PC-3 (cell line): ENCODE measurements at regions not wholly inside any gene's neighbourhood (a gene's known extent, or its start where the extent isn't known, plus 50 kb on each side); places are given as distances from the start of the nearest gene placed in this dataset.

Source experiments
- ATAC-seq: fragments of 200-7000 bp; cut with Tn5 transposase; 2 replicates; pipeline ENCODE4 v1.9.1; 2020; ENCODE audit warnings: mild to moderate bottlenecking, moderate library complexity
- BruUV-seq: library from RNA; stranded (reverse); fragments of 400-500 nt; replicated peaks from 2 replicates; lab custom pipeline; 2021; lab: Mats Ljungman, UMichigan
- CTCF ChIA-PET: fragments of 300-600 bp; sonication (Branson Sonifier 250); formaldehyde crosslinking; loops from one replicate; lab custom pipeline; 2022; ENCODE audit warnings: antibody characterized with exemption; lab: Charles Lee
- POLR2A ChIA-PET: fragments of 300-600 bp; sonication (Branson Sonifier 250); formaldehyde crosslinking; loops from one replicate; lab custom pipeline; 2022; ENCODE audit warnings: antibody characterized with exemption; ENCODE audit not compliant: unreplicated experiment; lab: Charles Lee
- DNase-seq: peaks from one replicate; pipeline ENCODE4 v3.0.0-alpha.2; 2015
- H2AFZ ChIP-seq: fragments of 300-600 bp; sonication (generic); 2 replicates; pipeline ENCODE4 v1.6.0; 2016; ENCODE audit warnings: antibody characterized with exemption, low read length
- H3F3A ChIP-seq: fragments of 300-600 bp; sonication (generic); one replicate; pipeline ENCODE4 v1.6.0; 2017; ENCODE audit warnings: antibody characterized with exemption, low read length, control low read depth, mild to moderate bottlenecking; ENCODE audit not compliant: unreplicated experiment
- H3K27ac ChIP-seq: fragments of 300-600 bp; sonication (generic); 2 replicates; pipeline ENCODE4 v1.5.1; 2016; ENCODE audit warnings: mild to moderate bottlenecking, low read length
- H3K27me3 ChIP-seq: fragments of 300-600 bp; sonication (generic); 2 replicates; pipeline ENCODE4 v1.6.1; 2016; ENCODE audit warnings: low read length, mixed read lengths
- H3K36me3 ChIP-seq: fragments of 300-600 bp; sonication (generic); 2 replicates; pipeline ENCODE4 v1.6.1; 2016; ENCODE audit warnings: low read depth, mixed run types, low read length, mixed read lengths
- H3K4me1 ChIP-seq: fragments of 300-600 bp; sonication (generic); 2 replicates; pipeline ENCODE4 v1.5.1; 2016; ENCODE audit warnings: low read length; ENCODE audit not compliant: insufficient read depth
- H3K4me2 ChIP-seq: fragments of 300-600 bp; sonication (generic); 2 replicates; pipeline ENCODE4 v1.6.0; 2016; ENCODE audit warnings: low read length
- H3K4me3 ChIP-seq: fragments of 300-600 bp; sonication (generic); 2 replicates; pipeline ENCODE4 v1.5.1; 2016; ENCODE audit warnings: mild to moderate bottlenecking, low read length, mixed read lengths
- H3K79me2 ChIP-seq: fragments of 300-600 bp; sonication (generic); 2 replicates; pipeline ENCODE4 v1.6.1; 2017; ENCODE audit warnings: low read length, mixed read lengths
- H3K9ac ChIP-seq: fragments of 300-600 bp; sonication (generic); 2 replicates; pipeline ENCODE4 v1.6.0; 2016; ENCODE audit warnings: mild to moderate bottlenecking, low read length
- H3K9me2 ChIP-seq: fragments of 300-600 bp; sonication (generic); replicated peaks from 2 replicates; pipeline ENCODE4 v1.6.1; 2016; ENCODE audit warnings: mixed run types, low read length, mixed read lengths
- H3K9me3 ChIP-seq: fragments of 300-600 bp; sonication (generic); 2 replicates; pipeline ENCODE4 v1.6.1; 2016; ENCODE audit warnings: low read length, mixed read lengths
- H4K20me1 ChIP-seq: fragments of 300-600 bp; sonication (generic); 2 replicates; pipeline ENCODE4 v1.6.1; 2016; ENCODE audit warnings: low read length, mixed read lengths
- EZH2 ChIP-seq: fragments of 300-600 bp; sonication (generic); IDR thresholded peaks from one replicate; pipeline ENCODE4 v1.6.1; 2017; ENCODE audit warnings: antibody characterized with exemption, mild to moderate bottlenecking, low read length; ENCODE audit not compliant: unreplicated experiment
- EZH2phosphoT487 ChIP-seq: fragments of 300-600 bp; sonication (generic); IDR thresholded peaks from 2 replicates; pipeline ENCODE4 v1.6.1; 2018; ENCODE audit warnings: mild to moderate bottlenecking, antibody characterized with exemption, low read length, borderline replicate concordance
- intact Hi-C: fragments of 100-400 bp; cut with micrococcal nuclease; formaldehyde crosslinking; loops from 2 replicates; pipeline ENCODE4 v1.9.0; 2023
- TF ChIP-seq, protein P1 (sequence below): fragments of 300-600 bp; sonication (generic); conservative IDR thresholded peaks from 2 replicates; pipeline ENCODE4 v1.5.1; 2017; ENCODE audit warnings: antibody characterized with exemption, low read depth, mild to moderate bottlenecking, low read length

DNA sequence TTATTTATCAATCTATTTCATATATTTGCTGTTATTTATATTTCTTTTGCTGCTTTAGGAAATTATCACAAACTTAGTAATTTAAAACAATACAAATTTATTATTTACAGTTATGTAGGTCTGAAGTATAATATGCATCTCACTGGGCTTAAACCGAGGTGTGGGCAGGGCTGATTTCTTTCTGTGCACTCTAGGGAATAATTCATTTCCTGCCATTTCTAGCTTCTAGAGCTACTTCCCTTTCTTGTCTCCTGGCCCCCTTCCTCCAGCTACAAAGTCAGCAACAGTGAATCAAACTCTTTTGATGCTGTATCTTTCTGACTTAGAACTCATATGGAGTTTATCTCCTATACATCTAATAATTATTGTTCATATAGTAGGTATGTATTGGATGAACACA, 303.5 kb upstream of the ARSJ start:
- Histone ChIP-seq H3K27ac (no peak overlapping the region), H3K9me2 (no peaks in the 10 kb centered on the region), H3K27me3 (no peaks in the 10 kb centered on the region), H3K36me3 (no peaks in the 10 kb centered on the region), H3K9me3 (no peaks in the 10 kb centered on the region), H3K4me1 (no peaks in the 10 kb centered on the region), H4K20me1 (no peaks in the 10 kb centered on the region), H2AFZ (no peak overlapping the region), H3K79me2 (no peaks in the 10 kb centered on the region), H3K4me3 (no peak overlapping the region), H3F3A (no peaks in the 10 kb centered on the region), H3K4me2 (no peak overlapping the region), H3K9ac (no peak overlapping the region)
- TF ChIP-seq EZH2phosphoT487 (no peak), EZH2 (no peak)
- TF ChIP-seq, protein P1, sequence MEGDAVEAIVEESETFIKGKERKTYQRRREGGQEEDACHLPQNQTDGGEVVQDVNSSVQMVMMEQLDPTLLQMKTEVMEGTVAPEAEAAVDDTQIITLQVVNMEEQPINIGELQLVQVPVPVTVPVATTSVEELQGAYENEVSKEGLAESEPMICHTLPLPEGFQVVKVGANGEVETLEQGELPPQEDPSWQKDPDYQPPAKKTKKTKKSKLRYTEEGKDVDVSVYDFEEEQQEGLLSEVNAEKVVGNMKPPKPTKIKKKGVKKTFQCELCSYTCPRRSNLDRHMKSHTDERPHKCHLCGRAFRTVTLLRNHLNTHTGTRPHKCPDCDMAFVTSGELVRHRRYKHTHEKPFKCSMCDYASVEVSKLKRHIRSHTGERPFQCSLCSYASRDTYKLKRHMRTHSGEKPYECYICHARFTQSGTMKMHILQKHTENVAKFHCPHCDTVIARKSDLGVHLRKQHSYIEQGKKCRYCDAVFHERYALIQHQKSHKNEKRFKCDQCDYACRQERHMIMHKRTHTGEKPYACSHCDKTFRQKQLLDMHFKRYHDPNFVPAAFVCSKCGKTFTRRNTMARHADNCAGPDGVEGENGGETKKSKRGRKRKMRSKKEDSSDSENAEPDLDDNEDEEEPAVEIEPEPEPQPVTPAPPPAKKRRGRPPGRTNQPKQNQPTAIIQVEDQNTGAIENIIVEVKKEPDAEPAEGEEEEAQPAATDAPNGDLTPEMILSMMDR, result no peak
- intact Hi-C loops, result no loop called here
- DNase-seq (no peak), ATAC-seq (no peak)
- no TSS peak for BruUV-seq
- POLR2A ChIA-PET, result no interaction called here
- CTCF ChIA-PET, result no interaction called here

DNA sequence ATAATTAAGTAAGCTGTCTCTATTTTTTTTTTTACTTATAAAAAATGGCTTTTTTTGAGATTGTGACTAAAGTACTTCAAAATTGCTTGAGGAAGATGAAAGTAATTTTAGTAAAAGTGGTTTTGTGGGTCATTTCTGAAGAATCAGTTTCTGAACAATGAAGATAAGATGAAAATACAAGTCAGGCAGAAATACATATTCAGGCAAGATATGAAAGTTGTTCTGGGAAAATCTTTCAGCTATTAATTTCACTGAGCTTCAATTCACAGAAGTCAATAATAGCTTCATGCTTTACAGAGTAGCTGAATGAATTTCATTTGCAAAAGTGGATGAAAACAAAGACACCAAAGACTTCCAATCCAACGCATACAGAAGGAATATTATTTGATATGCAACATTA, 305.2 kb upstream of the ARSJ start:
- no peaks in the 10 kb centered on the region for H4K20me1 ChIP-seq
- H3K9me2 ChIP-seq, result no peaks in the 10 kb centered on the region
- POLR2A ChIA-PET, result no interaction called here
- H3K79me2 ChIP-seq, result no peaks in the 10 kb centered on the region
- H3K36me3 ChIP-seq, result no peaks in the 10 kb centered on the region
- CTCF ChIA-PET, result no interaction called here
- no peak overlapping the region for H3K27ac ChIP-seq
- no peak overlapping the region for H3K4me2 ChIP-seq
- intact Hi-C loops, result no loop called here
- no peak for DNase-seq
- no peaks in the 10 kb centered on the region for H3K9me3 ChIP-seq
- no peak overlapping the region for H2AFZ ChIP-seq
- BruUV-seq, result no TSS peak
- no peaks in the 10 kb centered on the region for H3K4me1 ChIP-seq
- no peaks in the 10 kb centered on the region for H3F3A ChIP-seq
- no peaks in the 10 kb centered on the region for H3K27me3 ChIP-seq
- no peak overlapping the region for H3K9ac ChIP-seq
- TF ChIP-seq EZH2phosphoT487, result no peak
- no peak for TF ChIP-seq EZH2
- TF ChIP-seq, protein P1, result no peak
- H3K4me3 ChIP-seq, result no peak overlapping the region
- ATAC-seq, result no peak

DNA sequence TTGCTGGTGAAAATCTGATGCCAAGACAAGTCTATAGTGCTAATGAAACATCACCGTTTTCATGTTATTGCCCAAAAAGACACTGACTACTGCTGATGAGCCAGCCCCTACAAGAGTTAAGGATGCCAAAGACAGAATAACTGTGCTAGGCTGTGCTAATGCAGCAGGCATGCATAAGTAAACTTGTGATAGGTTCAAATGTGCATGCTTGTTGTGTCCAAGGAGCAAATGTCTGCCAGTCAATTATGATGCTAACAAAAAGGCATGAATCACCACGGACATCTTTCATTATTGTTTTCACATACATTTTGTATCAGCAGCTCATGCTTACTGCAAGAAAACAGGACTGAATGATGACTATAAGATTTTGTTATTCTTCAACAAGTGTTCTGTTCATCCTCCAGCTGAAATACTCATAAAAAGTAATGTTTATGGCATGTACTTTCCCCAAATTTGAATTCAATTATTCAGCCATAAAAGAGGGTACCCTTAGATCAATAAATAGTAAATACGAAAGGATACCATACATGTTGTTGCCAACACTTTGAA, 306.9 kb upstream of the ARSJ start:
- Histone ChIP-seq H3K9me3 (no peaks in the 10 kb centered on the region), H3K4me3 (no peak overlapping the region), H2AFZ (no peak overlapping the region), H3K4me2 (no peak overlapping the region), H3K79me2 (no peaks in the 10 kb centered on the region), H3K27ac (no peak overlapping the region), H3K9ac (no peak overlapping the region), H4K20me1 (no peaks in the 10 kb centered on the region), H3K36me3 (no peaks in the 10 kb centered on the region), H3K27me3 (no peaks in the 10 kb centered on the region), H3F3A (no peaks in the 10 kb centered on the region), H3K9me2 (no peaks in the 10 kb centered on the region), H3K4me1 (no peaks in the 10 kb centered on the region)
- DNase-seq (no peak), ATAC-seq (no peak)
- CTCF ChIA-PET, result no interaction called here
- POLR2A ChIA-PET, result no interaction called here
- BruUV-seq, result no TSS peak
- intact Hi-C loops, result no loop called here
- TF ChIP-seq, protein P1, result no peak
- no peak for TF ChIP-seq EZH2phosphoT487
- TF ChIP-seq EZH2, result no peak
